SU-DHL-6 (cell line): ENCODE measurements at regions not wholly inside any gene's neighbourhood (a gene's known extent, or its start where the extent isn't known, plus 50 kb on each side); places are given as distances from the start of the nearest gene placed in this dataset.

Source experiments
- CTCF ChIP-seq: fragments of 200-600 bp; sonication (generic); IDR thresholded peaks from one replicate; pipeline ENCODE4 v1.5.1; 2017; ENCODE audit warnings: antibody characterized with exemption, mild to moderate bottlenecking, low read length, moderate library complexity; ENCODE audit not compliant: insufficient read depth, poor library complexity, severe bottlenecking
- EZH2phosphoT487 ChIP-seq: fragments of 200-600 bp; sonication (generic), shearing (Covaris generic); conservative IDR thresholded peaks from 2 replicates; pipeline ENCODE4 v1.6.1; 2018; ENCODE audit warnings: mild to moderate bottlenecking, antibody characterized with exemption, low read length, moderate library complexity, mixed read lengths

DNA sequence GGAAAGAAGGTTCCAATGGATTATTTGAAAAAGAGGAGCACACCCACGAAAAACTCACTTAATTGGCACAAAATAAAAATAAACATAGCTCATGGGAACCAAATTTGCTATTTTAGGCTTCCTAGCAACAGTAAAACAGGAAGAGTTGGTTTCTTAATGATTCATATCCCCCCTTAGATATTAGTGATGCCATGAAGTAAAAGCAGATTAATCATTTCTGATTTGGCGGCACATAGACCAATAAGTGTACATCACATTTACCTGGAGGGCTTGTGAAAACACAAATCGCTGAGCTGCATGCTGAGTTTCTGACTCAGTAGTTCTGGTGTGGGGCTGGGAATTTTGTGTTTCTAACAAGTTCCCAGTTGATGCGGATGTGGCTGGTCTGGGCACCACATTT, 260.4 kb downstream of the SLC4A3 start:
- TF ChIP-seq EZH2phosphoT487 (no peak), CTCF (no peak)
